SK-N-MC (cell line): ENCODE measurements at regions not wholly inside any gene's neighbourhood (a gene's known extent, or its start where the extent isn't known, plus 50 kb on each side); places are given as distances from the start of the nearest gene placed in this dataset.
"Not testable (repeated sequence)": the region's sequence is repeated elsewhere in the genome, so short reads cannot be mapped to it uniquely, and the experiment has no call there.

Experiments used
- DNase-seq: peaks from one replicate; pipeline ENCODE4 v3.0.0-alpha.2; 2011; ENCODE audit warnings: low read depth, low spot score
- H3K27ac ChIP-seq: fragments of 200-600 bp; sonication (generic); 2 replicates; pipeline ENCODE4 v1.5.1; 2016; ENCODE audit warnings: mixed run types
- H3K36me3 ChIP-seq: fragments of 200-600 bp; sonication (generic); 2 replicates; pipeline ENCODE4 v1.6.1; 2017; ENCODE audit warnings: antibody characterized with exemption, low read length, mixed read lengths; ENCODE audit not compliant: insufficient read depth
- H3K4me3 ChIP-seq: fragments of 200-600 bp; sonication (generic); 2 replicates; pipeline ENCODE4 v1.5.1; 2016
- H3K9ac ChIP-seq: fragments of 200-600 bp; sonication (generic); 2 replicates; pipeline ENCODE4 v1.8.0; 2017; ENCODE audit warnings: mixed run types, mixed read lengths; ENCODE audit not compliant: insufficient read length
- H3K9me3 ChIP-seq: fragments of 200-600 bp; sonication (generic); 2 replicates; pipeline ENCODE4 v1.6.1; 2017; ENCODE audit warnings: low read depth, mild to moderate bottlenecking, antibody characterized with exemption, low read length, moderate library complexity, mixed read lengths

- H3K9ac ChIP-seq, DNase-seq, H3K36me3 ChIP-seq, H3K4me3 ChIP-seq, H3K27ac ChIP-seq, H3K9me3 ChIP-seq: not testable (repeated sequence)
Observed at GRCh38 chr4:4116901-4117300, 109.8 kb downstream of the OTOP1 start.

GRCh38 chr4:4134368-4134767, 92.4 kb downstream of the OTOP1 start:
- H3K27ac ChIP-seq, H3K9me3 ChIP-seq, DNase-seq: not testable (repeated sequence)

DNA sequence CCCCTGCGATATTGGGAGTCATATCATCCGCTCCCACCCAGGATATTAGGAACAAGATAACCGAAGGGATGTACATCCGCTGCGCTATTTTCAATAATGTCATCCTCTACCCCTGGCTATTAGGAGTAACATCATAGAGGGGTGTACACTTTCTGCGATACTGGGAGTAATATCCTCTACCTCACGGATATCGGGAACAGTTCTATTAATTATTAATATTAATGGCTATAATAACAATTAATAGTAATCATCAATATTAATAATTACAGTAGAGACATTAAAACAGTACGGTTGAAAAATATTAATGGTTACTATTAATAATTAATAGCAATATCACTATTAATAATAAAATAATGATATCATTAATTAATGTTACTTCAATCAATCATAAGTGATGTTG, 90.1 kb downstream of the OTOP1 start:
- not testable (repeated sequence) for H3K27ac ChIP-seq, DNase-seq, H3K9me3 ChIP-seq, H3K9ac ChIP-seq, H3K36me3 ChIP-seq, H3K4me3 ChIP-seq

More at GRCh38 chr4:4134368-4134767, 92.4 kb downstream of the OTOP1 start:
- H3K36me3 ChIP-seq, H3K4me3 ChIP-seq, H3K9ac ChIP-seq: not testable (repeated sequence)
